ELR (cell line): ENCODE measurements at regions not wholly inside any gene's neighbourhood (a gene's known extent, or its start where the extent isn't known, plus 50 kb on each side); places are given as distances from the start of the nearest gene placed in this dataset.
A peak's percentile ranks its signal among the peaks of the same experiment; 100 is the strongest.

ENCODE experiments used
- DNase-seq: peaks from one replicate; pipeline ENCODE4 v3.0.0-alpha.2; 2015; ENCODE audit warnings: low read depth

- no peak for DNase-seq
Measured at GRCh38 chr1:209510063-209510462, 73.5 kb upstream of the CAMK1G start.

GRCh38 chr1:209511169-209511568 lies 72.3 kb upstream of the CAMK1G start:
- DNase-seq, result no peak

- peak; percentile 40 for DNase-seq
Measured at GRCh38 chr1:209512821-209513220, 70.7 kb upstream of the CAMK1G start.

GRCh38 chr1:209513226-209513625 lies 70.3 kb upstream of the CAMK1G start:
- DNase-seq, result peak; percentile 76

GRCh38 chr1:209516771-209517680 lies 66.5 kb upstream of the CAMK1G start:
- DNase-seq, result no peak

- DNase-seq, result no peak
Measured at GRCh38 chr1:209517681-209518050, 65.8 kb upstream of the CAMK1G start.

GRCh38 chr1:209519786-209520185 lies 63.7 kb upstream of the CAMK1G start:
- DNase-seq, result no peak

GRCh38 chr1:209522826-209523225 lies 60.7 kb upstream of the CAMK1G start:
- DNase-seq, result no peak

GRCh38 chr1:209526137-209526536 lies 57.4 kb upstream of the CAMK1G start:
- DNase-seq, result no peak

GRCh38 chr1:209527372-209527771 lies 56.1 kb upstream of the CAMK1G start:
- DNase-seq, result peak; percentile 74

GRCh38 chr1:209527993-209528717 lies 55.4 kb upstream of the CAMK1G start:
- peak; percentile 48 for DNase-seq

- DNase-seq, result no peak
Measured at GRCh38 chr1:209529233-209529632, 54.3 kb upstream of the CAMK1G start.

- DNase-seq, result peak; percentile 26
Measured at GRCh38 chr1:209531006-209531405, 52.5 kb upstream of the CAMK1G start.

- DNase-seq, result no peak
Measured at GRCh38 chr1:209531549-209531948, 52.0 kb upstream of the CAMK1G start.
